ENCODE measurements at regions not wholly inside any gene's neighbourhood (a gene's known extent, or its start where the extent isn't known, plus 50 kb on each side); places are given as distances from the start of the nearest gene placed in this dataset.

GRCh38 chr1:101738475-101738874, 258.3 kb downstream of the OLFM3 start:
- TF ChIP-seq CTCF (IDR thresholded peaks at IDR 0.05) (no peak), POLR2A (IDR thresholded peaks at IDR 0.05) (no peak)
